ENCODE measurements at regions not wholly inside any gene's neighbourhood (a gene's known extent, or its start where the extent isn't known, plus 50 kb on each side); places are given as distances from the start of the nearest gene placed in this dataset.

DNA sequence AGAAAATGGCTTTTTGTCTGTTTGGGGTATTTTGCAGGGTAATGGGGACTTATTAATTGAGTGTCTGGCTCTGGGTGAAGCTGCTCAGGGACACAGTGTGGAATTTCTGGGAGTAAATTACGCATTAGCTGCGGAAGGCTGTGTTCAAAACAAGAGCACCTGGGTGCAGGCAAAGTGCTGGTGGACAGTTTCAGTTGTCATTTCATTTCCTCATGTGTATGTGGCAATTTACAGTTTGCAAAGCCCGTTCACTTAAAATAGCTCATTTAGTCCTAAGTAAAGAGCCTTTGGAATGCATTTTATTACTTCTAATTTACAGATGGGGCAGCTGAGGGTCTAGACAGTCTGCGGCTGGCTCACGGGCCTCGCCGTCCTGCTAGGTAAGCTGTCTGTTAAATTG lies 546.8 kb downstream of the BCL11B start:
- H3K4me3 ChIP-seq (ENCODE audit: low read depth, low read length): no peak overlapping the region
- TF ChIP-seq, protein P1, sequence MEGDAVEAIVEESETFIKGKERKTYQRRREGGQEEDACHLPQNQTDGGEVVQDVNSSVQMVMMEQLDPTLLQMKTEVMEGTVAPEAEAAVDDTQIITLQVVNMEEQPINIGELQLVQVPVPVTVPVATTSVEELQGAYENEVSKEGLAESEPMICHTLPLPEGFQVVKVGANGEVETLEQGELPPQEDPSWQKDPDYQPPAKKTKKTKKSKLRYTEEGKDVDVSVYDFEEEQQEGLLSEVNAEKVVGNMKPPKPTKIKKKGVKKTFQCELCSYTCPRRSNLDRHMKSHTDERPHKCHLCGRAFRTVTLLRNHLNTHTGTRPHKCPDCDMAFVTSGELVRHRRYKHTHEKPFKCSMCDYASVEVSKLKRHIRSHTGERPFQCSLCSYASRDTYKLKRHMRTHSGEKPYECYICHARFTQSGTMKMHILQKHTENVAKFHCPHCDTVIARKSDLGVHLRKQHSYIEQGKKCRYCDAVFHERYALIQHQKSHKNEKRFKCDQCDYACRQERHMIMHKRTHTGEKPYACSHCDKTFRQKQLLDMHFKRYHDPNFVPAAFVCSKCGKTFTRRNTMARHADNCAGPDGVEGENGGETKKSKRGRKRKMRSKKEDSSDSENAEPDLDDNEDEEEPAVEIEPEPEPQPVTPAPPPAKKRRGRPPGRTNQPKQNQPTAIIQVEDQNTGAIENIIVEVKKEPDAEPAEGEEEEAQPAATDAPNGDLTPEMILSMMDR (conservative IDR thresholded peaks at IDR 0.05; ENCODE audit: low read depth, low read length): no peak
- DNase-seq (ENCODE audit: low read depth): no peak

DNA sequence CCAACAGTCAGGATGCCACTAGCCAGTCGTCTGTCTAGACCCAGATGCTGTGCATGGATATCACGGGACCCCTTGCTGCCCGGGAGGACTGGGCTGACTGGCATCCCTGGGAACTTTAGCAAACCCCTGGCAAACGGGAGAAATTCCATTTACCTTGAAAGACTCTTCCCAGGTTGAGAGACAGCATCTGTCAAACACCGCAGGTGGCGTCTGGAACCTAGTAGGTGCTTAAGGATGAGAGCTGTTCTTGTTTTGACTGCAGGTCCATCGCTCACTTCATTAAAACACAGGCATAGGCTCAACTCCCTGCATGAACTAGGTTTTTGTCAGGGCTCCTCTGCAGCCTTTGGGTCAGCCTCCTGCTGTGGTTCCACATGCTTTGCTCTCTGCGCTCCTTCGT lies 546.3 kb downstream of the BCL11B start:
- no peak overlapping the region for H3K4me3 ChIP-seq (ENCODE audit: low read depth, low read length)
- DNase-seq (ENCODE audit: low read depth): no peak
- TF ChIP-seq, protein P1 (conservative IDR thresholded peaks at IDR 0.05; ENCODE audit: low read depth, low read length): no peak

DNA sequence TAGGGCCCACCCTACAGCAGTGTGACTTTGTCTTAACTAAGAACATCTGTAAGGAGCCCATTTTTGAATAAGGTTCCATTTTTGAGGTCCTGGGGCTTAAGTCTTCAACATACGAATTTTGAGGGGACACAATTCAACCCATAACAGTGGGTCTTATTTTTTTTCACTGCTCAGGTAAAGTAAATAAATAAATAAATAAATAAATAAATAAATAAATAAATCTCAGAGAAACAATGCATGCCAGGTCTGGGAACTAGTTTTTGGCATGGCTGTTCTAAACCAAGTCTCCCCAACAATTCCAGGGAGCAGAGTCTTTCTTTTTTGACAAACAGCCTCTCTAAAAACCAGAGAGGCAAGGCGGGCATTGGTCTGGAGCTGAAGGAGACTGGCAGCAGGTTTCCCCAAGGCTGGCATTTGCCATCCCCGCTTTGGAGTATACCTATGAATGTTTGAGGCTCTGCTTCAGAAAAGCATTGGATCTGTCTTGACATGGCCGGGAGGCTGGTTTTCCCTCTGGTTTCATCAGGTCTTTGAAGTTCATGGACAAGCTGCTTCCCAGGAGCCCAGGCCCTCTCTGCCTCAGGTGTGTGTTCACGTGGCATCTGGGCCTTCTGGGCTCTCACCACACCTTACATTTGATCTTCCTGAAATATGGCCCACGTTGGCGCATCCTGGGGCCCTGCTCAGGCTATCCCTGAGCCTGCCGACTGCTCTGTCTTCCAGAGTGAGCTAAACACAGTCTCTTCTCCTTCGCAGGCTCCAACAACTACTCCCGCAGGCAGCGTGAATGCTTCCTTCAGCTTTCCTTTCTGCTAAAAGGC lies 545.2 kb downstream of the BCL11B start:
- DNase-seq (ENCODE audit: low read depth): no peak
- TF ChIP-seq, protein P1 (conservative IDR thresholded peaks at IDR 0.05; ENCODE audit: low read depth, low read length): no peak
- no peak overlapping the region for H3K4me3 ChIP-seq (ENCODE audit: low read depth, low read length)

DNA sequence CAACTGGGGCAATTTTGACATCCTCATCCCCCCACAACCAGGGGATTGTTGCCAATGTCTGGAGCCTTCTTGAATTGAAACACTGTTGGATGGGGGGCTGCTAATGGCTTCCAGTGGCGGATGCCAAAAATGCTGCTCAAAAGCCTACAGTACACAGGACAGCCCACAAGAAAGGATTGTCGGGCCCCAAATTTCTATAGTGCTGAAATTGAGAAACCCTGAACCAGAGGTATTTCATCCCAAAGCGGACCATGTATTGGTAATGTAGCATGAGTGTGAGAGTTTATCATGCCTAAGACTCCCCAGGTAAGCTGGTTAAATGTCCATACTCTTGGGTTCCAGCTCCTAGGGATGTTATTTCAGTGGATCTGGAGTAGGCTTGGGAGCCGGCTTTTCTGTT lies 544.0 kb downstream of the BCL11B start:
- no peak overlapping the region for H3K4me3 ChIP-seq (ENCODE audit: low read depth, low read length)
- no peak for DNase-seq (ENCODE audit: low read depth)
- TF ChIP-seq, protein P1 (conservative IDR thresholded peaks at IDR 0.05; ENCODE audit: low read depth, low read length): no peak

DNA sequence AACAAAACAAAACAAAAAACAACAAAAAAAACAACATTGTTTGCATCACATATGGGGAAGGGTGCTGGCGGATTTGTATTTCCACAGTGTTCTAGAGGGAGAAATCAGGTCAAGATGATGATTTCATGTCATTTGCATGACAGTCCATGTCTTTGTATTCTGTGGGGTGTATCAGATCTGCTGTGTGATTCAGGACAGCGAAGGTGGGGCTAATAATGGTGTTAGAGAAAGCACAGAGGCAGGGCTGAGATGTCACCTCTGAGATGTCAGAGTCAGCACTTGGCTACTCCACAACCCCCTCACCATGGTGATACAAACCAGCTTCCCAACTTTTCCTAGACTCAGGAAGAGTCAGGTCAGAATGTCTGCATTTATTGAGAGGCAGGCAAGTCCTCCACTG lies 543.2 kb downstream of the BCL11B start:
- no peak for DNase-seq (ENCODE audit: low read depth)
- TF ChIP-seq, protein P1 (conservative IDR thresholded peaks at IDR 0.05; ENCODE audit: low read depth, low read length): no peak

DNA sequence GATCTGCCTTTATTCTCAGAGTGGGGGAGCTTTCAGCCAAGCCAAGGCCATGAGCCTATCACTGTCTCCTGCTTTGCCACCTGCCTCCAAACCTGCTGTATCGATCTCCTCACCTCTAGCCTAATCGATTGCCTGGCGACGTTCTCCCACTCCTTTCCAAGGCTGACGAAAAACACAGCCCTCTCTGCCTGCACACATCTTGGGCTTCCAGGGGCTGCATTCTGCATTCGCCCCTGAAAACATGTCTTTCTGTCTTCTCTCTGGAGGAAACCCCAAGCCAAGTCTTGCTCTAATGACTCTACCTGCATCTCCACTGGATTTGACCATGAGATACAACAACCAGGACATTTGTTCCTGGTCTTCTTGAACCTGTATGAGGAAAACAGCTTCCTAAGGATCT lies 540.7 kb downstream of the BCL11B start:
- DNase-seq (ENCODE audit: low read depth): no peak
- TF ChIP-seq, protein P1 (conservative IDR thresholded peaks at IDR 0.05; ENCODE audit: low read depth, low read length): no peak
- no peak overlapping the region for H3K4me3 ChIP-seq (ENCODE audit: low read depth, low read length)

More for the DNA sequence above, 543.2 kb downstream of the BCL11B start:
- H3K4me3 ChIP-seq (ENCODE audit: low read depth, low read length): no peak overlapping the region

DNA sequence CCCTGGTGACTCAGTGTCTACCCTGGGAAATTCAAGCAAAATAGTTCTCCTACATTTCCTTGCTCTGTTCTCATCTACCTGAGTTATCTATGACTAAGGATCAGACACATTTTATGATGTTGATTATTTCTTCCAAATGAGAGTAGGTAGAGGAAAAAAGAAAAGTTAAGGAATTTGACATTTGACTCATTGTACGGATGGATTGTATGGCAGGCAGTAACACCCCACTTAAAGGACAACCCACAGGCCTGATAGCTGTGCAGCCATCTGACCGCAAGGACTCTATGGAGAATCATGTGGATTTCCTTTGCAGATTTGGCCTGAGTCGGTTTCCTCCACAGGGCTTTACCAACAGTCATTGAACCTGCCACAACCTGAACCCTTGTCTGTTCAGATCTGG lies 540.3 kb downstream of the BCL11B start:
- TF ChIP-seq, protein P1 (conservative IDR thresholded peaks at IDR 0.05; ENCODE audit: low read depth, low read length): no peak
- no peak overlapping the region for H3K4me3 ChIP-seq (ENCODE audit: low read depth, low read length)
- no peak for DNase-seq (ENCODE audit: low read depth)

Measured in epithelial cell of proximal tubule (primary cell).